ENCODE measurements at regions not wholly inside any gene's neighbourhood (a gene's known extent, or its start where the extent isn't known, plus 50 kb on each side); places are given as distances from the start of the nearest gene placed in this dataset.

GRCh38 chr10:83725567-83725966 is 413.7 kb upstream of the GHITM start:
- no peak for TF ChIP-seq CTCF (IDR thresholded peaks at IDR 0.05; ENCODE audit: insufficient read depth, low read depth, low read length, missing control alignments)
- DNase-seq (ENCODE audit: low read depth): no peak
- H3K4me3 ChIP-seq (ENCODE audit: low read depth, low read length): no peak overlapping the region

DNA sequence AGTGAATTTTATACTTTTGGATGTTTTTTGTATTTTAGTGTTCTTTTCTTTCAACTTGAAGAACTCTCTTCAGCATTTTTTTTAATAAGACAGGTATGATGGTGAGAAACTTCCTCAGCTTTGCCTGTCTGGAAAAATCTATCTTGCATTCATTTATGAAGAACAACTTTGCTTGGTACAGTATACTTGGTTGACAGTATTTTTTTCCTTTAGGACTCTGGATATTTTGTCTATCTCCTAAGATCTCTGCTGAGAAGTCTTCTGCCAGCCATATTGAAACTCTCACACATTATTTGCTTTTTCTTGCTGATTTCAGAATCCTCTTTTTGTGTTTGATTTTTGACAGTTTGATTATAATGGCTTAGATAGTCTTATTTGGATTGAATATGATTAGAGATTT is 405.0 kb upstream of the GHITM start:
- H3K4me3 ChIP-seq (ENCODE audit: low read depth, low read length): no peak overlapping the region
- no peak for DNase-seq (ENCODE audit: low read depth)
- no peak for TF ChIP-seq CTCF (IDR thresholded peaks at IDR 0.05; ENCODE audit: insufficient read depth, low read depth, low read length, missing control alignments)

DNA sequence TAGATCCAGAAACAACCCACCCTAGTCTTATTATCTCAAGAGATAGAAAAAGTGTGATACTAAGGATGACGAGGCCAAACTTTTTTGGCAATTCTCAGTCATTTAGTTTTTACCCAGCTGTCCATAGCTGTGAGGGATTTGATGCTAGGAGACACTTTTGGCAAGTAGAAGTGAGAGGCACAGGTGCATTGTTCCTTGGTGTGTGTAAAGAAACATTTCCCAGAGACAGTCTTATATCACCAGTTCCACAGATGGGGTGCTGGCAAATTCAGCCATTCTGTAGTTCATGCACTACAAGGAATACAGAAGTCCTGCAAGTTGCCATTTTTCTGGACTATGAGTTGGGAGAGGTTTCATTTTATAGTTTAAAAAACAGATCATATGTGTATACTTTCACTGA is 403.3 kb upstream of the GHITM start:
- TF ChIP-seq CTCF (IDR thresholded peaks at IDR 0.05; ENCODE audit: insufficient read depth, low read depth, low read length, missing control alignments): no peak
- H3K4me3 ChIP-seq (ENCODE audit: low read depth, low read length): no peak overlapping the region
- DNase-seq (ENCODE audit: low read depth): no peak

- no peak overlapping the region for H3K4me3 ChIP-seq (ENCODE audit: low read depth, low read length)
- TF ChIP-seq CTCF (IDR thresholded peaks at IDR 0.05; ENCODE audit: insufficient read depth, low read depth, low read length, missing control alignments): no peak
- DNase-seq (ENCODE audit: low read depth): no peak
Measured at GRCh38 chr10:83750604-83751003, 388.7 kb upstream of the GHITM start.

DNA sequence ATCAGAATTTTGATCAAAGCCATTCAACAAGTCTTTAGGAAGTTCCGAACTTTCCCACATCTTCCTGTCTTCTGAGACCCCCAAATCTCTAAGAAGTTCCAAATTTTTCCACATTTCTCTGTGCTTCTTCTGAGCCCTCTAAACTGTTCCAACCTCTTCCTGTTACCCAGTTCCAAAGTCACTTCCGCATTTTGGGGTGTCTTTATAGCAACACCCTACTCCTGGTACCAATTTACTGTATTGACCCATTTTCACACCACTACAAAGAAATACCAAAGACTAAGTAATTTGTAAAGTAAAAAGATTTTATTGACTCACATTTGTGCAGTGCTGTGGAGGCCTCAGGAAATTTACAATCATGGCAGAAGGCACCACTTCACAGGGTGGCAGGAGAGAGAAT is 385.8 kb upstream of the GHITM start:
- no peak for DNase-seq (ENCODE audit: low read depth)
- no peak for TF ChIP-seq CTCF (IDR thresholded peaks at IDR 0.05; ENCODE audit: insufficient read depth, low read depth, low read length, missing control alignments)
- no peak overlapping the region for H3K4me3 ChIP-seq (ENCODE audit: low read depth, low read length)

DNA sequence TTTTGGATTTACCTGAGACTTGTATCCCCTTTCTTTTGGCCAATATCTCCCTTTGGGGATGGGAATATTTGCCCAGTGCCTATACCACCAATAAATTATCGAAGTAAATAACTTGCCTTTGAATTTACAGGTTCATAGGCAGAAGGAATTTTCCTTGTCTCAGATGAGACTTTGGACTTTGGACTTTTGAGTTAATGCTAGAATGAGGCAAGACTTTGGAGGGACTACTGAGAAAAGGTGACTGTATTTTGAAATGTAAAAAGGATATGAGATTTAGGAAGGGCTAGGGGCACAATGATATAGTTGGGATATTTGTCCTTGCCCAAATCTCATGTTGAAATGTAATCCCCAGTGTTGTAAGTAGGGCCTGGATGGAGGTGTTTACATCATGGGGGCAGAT is 384.5 kb upstream of the GHITM start:
- H3K4me3 ChIP-seq (ENCODE audit: low read depth, low read length): no peak overlapping the region
- no peak for DNase-seq (ENCODE audit: low read depth)
- no peak for TF ChIP-seq CTCF (IDR thresholded peaks at IDR 0.05; ENCODE audit: insufficient read depth, low read depth, low read length, missing control alignments)

- no peak overlapping the region for H3K4me3 ChIP-seq (ENCODE audit: low read depth, low read length)
Measured at GRCh38 chr10:83760142-83760541, 379.2 kb upstream of the GHITM start.

More at GRCh38 chr10:83760142-83760541, 379.2 kb upstream of the GHITM start:
- DNase-seq (ENCODE audit: low read depth): no peak
- TF ChIP-seq CTCF (IDR thresholded peaks at IDR 0.05; ENCODE audit: insufficient read depth, low read depth, low read length, missing control alignments): no peak
